SU-DHL-6 (cell line): ENCODE measurements at regions not wholly inside any gene's neighbourhood (a gene's known extent, or its start where the extent isn't known, plus 50 kb on each side); places are given as distances from the start of the nearest gene placed in this dataset.

Source experiments
- EZH2phosphoT487 ChIP-seq: fragments of 200-600 bp; sonication (generic), shearing (Covaris generic); conservative IDR thresholded peaks from 2 replicates; pipeline ENCODE4 v1.6.1; 2018; ENCODE audit warnings: mild to moderate bottlenecking, antibody characterized with exemption, low read length, moderate library complexity, mixed read lengths
- TF ChIP-seq, protein P1 (sequence below): fragments of 200-600 bp; sonication (generic); IDR thresholded peaks from one replicate; pipeline ENCODE4 v1.5.1; 2017; ENCODE audit warnings: antibody characterized with exemption, mild to moderate bottlenecking, low read length, moderate library complexity; ENCODE audit not compliant: insufficient read depth, poor library complexity, severe bottlenecking

DNA sequence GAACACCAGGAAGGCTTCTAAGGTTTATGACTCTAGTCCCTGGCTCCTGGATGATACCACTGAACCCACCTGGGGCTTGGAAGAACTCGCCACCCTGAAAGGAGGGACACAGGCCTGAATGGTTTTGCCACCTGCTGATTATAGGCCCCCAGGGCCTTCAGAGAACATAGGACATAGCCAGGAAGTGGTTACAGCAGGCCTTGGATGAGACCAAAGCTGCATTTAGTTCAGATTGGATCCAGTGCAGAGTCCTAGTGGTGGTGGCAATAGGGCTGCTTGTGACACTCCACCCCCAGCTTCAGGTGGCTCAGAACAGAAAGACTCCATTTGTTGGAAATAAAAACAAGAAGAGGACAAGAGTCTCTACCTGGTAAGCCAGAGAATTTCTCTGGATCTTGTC is 101.6 kb upstream of the PLPPR5 start:
- TF ChIP-seq, protein P1, sequence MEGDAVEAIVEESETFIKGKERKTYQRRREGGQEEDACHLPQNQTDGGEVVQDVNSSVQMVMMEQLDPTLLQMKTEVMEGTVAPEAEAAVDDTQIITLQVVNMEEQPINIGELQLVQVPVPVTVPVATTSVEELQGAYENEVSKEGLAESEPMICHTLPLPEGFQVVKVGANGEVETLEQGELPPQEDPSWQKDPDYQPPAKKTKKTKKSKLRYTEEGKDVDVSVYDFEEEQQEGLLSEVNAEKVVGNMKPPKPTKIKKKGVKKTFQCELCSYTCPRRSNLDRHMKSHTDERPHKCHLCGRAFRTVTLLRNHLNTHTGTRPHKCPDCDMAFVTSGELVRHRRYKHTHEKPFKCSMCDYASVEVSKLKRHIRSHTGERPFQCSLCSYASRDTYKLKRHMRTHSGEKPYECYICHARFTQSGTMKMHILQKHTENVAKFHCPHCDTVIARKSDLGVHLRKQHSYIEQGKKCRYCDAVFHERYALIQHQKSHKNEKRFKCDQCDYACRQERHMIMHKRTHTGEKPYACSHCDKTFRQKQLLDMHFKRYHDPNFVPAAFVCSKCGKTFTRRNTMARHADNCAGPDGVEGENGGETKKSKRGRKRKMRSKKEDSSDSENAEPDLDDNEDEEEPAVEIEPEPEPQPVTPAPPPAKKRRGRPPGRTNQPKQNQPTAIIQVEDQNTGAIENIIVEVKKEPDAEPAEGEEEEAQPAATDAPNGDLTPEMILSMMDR = no peak
- TF ChIP-seq EZH2phosphoT487 = no peak
